ENCODE measurements at regions not wholly inside any gene's neighbourhood (a gene's known extent, or its start where the extent isn't known, plus 50 kb on each side); places are given as distances from the start of the nearest gene placed in this dataset.

DNA sequence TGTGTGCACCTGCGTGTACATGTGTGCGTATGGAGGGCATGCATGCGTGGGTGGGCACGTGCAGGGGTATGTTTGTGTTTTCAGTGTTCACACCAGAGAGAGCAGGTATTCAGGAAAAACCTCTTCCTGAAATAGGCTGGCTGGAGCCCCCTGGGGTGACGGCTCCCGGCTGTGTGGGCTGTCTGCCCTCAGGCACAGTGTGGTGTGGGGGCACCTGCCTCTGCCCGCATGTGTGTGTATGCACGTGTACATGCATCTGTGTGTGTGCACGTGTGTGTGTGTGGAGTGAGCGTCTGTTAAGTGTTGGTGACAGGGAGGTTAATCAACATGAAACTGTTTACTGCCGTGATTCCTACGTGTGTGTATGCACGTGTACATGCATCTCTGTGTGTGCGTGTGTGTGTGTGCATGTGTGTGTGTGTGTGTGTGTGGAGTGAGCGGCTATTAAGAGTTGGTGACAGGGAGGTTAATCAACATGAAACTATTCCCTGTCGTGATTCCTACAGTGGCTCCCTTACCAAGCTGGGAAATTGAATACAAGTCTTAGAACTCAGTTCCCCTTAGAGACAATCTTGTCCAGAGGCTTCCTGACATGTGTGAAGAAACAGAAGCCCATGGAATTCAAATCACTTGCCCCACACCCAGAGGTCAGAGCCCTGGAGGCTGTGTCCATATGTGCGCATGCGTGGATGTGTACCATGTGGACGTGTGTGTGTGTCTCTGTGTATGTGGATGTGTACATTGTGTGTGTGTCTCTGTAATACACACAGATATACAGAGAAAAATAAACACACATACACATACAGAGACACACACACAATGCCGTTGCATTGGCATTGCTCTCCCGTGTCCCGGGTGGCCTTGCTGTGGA is 372.4 kb upstream of the IRX4 start:
- TF ChIP-seq, protein P1, sequence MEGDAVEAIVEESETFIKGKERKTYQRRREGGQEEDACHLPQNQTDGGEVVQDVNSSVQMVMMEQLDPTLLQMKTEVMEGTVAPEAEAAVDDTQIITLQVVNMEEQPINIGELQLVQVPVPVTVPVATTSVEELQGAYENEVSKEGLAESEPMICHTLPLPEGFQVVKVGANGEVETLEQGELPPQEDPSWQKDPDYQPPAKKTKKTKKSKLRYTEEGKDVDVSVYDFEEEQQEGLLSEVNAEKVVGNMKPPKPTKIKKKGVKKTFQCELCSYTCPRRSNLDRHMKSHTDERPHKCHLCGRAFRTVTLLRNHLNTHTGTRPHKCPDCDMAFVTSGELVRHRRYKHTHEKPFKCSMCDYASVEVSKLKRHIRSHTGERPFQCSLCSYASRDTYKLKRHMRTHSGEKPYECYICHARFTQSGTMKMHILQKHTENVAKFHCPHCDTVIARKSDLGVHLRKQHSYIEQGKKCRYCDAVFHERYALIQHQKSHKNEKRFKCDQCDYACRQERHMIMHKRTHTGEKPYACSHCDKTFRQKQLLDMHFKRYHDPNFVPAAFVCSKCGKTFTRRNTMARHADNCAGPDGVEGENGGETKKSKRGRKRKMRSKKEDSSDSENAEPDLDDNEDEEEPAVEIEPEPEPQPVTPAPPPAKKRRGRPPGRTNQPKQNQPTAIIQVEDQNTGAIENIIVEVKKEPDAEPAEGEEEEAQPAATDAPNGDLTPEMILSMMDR (IDR thresholded peaks at IDR 0.05), result no peak
- TF ChIP-seq POLR2A (IDR thresholded peaks at IDR 0.05) (no peak), EP300 (IDR thresholded peaks at IDR 0.05) (no peak)

All from suprapubic skin (tissue), 3 donors.